HG03280 (cell line): ENCODE measurements at regions not wholly inside any gene's neighbourhood (a gene's known extent, or its start where the extent isn't known, plus 50 kb on each side); places are given as distances from the start of the nearest gene placed in this dataset.

Source experiments
- ATAC-seq: cut with Tn5 transposase; IDR thresholded peaks from one replicate; pipeline ENCODE4 v1.9.1; 2021; ENCODE audit warnings: mild to moderate bottlenecking, moderate library complexity; ENCODE audit not compliant: unreplicated experiment

DNA sequence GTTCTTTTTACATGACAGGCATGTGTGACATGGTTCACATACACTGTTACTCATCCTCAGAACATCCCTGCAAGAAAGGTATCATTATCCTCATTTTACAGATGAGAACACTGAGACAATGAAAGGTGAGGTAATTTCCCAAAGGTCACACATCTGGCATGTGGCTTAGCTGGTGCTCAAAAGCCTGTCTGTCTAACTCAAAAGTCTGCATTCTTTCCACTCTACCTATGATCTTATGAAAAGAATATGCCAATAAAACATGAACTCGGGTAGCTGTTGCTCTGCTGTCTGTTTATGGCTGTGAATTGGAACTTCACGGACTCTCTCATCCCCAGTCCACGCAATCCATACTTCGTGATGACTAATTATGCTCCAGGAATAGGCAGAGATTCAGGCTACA lies 79.0 kb upstream of the ODAD2 start:
- no peak for ATAC-seq

DNA sequence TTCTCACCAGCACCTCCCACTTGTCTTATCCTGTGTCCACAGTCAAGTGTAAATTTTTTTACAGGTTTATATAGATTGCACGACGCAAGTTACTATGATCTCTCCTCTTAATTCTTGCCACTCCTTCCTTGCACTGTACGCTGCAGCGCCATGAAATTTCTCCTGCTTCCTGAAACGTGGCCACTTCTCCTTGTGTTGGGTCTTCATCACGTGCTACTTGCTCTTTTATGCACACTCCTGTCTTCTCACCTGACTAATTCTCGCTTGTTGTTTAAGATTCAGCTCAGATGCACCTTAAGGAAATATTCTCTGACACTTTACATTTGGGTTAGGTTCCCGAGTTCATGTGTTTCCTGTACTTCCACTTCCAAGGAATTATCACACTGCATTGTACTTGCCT lies 76.5 kb upstream of the ODAD2 start:
- ATAC-seq: no peak

DNA sequence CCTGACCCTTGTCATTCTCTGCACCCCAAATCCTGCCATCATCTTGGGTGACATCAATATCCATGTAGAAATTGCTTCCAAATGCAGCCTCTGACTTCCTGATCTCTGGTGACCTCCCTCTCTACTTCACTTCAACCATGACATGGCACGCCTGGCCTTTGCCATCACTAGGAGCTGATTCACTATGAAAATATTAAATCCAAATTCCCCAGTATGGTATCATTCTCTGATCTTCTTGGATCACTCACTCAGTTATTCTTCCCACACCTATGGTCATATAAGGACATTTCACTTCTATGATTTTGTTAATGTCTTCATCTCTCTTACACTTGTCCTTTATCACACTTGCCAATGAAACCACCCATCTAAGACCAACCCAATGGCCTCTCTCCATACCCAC lies 73.7 kb upstream of the ODAD2 start:
- ATAC-seq: no peak

DNA sequence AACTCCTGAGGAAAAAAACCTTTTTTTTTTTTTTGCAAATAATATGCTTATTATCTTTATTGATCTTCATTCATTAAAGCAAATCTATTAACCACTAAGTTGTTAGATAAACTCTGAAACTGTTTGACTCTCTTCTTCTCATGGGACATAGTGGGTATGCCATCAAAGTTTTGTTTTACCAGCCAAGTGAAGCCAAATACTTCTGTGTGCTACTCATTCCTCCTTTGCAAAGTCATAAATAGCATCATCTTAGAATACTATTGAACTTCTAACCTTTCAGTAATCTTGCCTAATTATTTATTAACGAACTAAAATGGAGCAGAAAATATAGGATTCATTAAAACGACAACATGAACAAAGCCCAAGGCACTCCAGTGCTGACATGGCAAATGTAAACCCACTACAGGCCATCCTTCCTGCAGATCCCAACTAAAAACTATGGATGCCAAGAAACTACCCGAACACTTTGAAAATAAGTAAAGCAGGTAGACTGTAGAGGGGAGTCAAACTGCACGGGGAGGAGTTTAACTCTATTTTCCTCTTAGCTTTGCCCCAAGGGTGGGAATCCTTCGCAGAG lies 61.2 kb upstream of the ODAD2 start:
- ATAC-seq: no peak

DNA sequence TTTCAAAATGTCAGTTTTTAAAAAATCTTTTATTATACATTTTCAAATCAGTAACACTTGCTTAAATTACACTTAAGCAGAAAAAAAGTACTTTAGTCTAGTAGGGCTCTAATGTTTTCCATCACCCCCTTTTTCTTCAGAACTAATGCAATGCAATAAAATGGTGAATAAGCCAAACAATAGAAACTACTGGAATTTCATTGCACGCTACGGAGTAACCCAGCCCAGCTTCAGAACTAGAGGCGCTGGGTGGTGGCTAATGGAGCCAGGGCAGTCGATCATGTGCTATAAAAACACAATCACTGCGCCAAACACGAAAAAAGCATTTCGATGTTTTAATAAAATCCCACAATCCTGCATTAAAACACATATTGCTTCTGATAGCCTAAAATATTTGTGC lies 59.9 kb upstream of the ODAD2 start:
- ATAC-seq: no peak

DNA sequence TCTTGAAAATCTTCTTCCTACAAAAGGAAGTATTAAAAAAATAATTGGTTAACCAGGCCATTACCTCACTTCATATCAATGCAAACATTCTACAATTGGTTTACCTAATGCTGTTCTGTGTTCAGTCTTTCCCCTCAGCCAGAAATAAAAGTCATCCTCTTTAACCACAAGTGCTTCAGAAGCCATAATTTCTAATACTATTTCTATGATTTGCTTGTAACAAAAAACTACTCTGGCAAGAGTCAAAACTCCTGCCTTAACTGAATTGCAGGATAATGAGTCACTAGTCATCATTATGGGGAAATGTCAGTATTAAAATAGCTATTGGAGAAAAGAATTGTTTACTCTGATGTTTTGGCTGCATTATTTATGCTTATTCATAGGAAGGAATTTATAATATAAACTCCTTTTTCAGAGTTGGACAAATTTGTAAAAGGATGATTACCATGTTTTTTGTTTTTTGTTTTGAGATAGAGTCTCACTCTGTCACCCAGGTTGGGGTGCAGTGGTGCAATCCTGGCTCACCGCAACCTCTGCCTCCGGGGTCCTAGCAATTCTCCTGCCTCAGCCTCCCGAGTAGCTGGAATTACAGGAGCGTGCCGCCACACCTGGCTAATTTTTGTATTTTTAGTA lies 55.5 kb upstream of the ODAD2 start:
- ATAC-seq: no peak

DNA sequence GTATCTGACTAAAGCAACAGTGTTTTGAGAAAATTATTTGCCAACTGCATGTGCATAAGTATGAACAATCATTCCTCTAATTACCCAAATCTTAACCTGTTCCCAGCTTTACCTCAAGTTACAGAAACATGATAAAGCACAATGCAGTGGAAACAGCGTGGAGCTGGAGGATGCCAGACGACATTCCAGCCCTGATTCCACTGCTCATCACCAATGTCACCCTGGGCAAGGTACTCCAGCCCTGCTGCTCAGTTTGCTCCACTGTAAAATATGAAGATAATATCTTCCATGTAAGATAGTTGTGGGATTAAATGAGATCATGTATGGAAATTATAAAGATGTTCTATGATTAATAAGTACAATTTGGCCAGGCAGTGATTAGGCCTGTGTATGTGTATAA lies 50.4 kb upstream of the ODAD2 start:
- no peak for ATAC-seq
